Activated CD4-positive, alpha-beta T cell treated with anti-CD3 and anti-CD28 coated beads, Interleukin-2, amount 50 U/mL, for 1 hour (primary cell): ENCODE measurements at regions not wholly inside any gene's neighbourhood (a gene's known extent, or its start where the extent isn't known, plus 50 kb on each side); places are given as distances from the start of the nearest gene placed in this dataset.
"Not testable (repeated sequence)": the region's sequence is repeated elsewhere in the genome, so short reads cannot be mapped to it uniquely, and the experiment has no call there.

ENCODE experiments used
- DNase-seq: peaks from one replicate; pipeline ENCODE4 v3.0.0-alpha.2; 2020

- DNase-seq: no peak
Observed at GRCh38 chr17:5978496-5978895, 91.7 kb upstream of the WSCD1 start.

- DNase-seq: no peak
Observed at GRCh38 chr17:5980941-5981340, 89.2 kb upstream of the WSCD1 start.

- no peak for DNase-seq
Observed at GRCh38 chr17:5986644-5987043, 83.5 kb upstream of the WSCD1 start.

GRCh38 chr17:6000426-6000825 is 69.8 kb upstream of the WSCD1 start:
- no peak for DNase-seq

- not testable (repeated sequence) for DNase-seq
Observed at GRCh38 chr17:6003221-6003620, 67.0 kb upstream of the WSCD1 start.

- no peak for DNase-seq
Observed at GRCh38 chr17:6005939-6006338, 64.2 kb upstream of the WSCD1 start.

- DNase-seq: no peak
Observed at GRCh38 chr17:6011206-6011605, 59.0 kb upstream of the WSCD1 start.

GRCh38 chr17:6018788-6019187 is 51.4 kb upstream of the WSCD1 start:
- DNase-seq: no peak

GRCh38 chr17:6019959-6020358 is 50.2 kb upstream of the WSCD1 start:
- DNase-seq: no peak

GRCh38 chr17:6020376-6021010 is 49.7 kb upstream of the WSCD1 start:
- DNase-seq: no peak
